ENCODE measurements at regions not wholly inside any gene's neighbourhood (a gene's known extent, or its start where the extent isn't known, plus 50 kb on each side); places are given as distances from the start of the nearest gene placed in this dataset.
"Not testable (repeated sequence)": the region's sequence is repeated elsewhere in the genome, so short reads cannot be mapped to it uniquely, and the experiment has no call there.

GRCh38 chr9:63823375-63824201 is 1461.4 kb downstream of the FOXD4L5 start:
- H3K27ac ChIP-seq; H3K27me3 ChIP-seq; DNase-seq; H3K4me1 ChIP-seq; H3K36me3 ChIP-seq; intact Hi-C loops (cut with DNase I; ENCODE audit: low total_unique reads); H3K9me3 ChIP-seq; H3K4me3 ChIP-seq: not testable (repeated sequence)
- 51 to 66% (median 57%) methylated on average over 8 of the region's 8 CpGs for WGBS, 5 donors

- 57 to 63% (median 60%) methylated on average over 5 to 6 of the region's 6 CpGs for WGBS, 5 donors
- intact Hi-C loops (cut with DNase I; ENCODE audit: low total_unique reads); H3K4me3 ChIP-seq: not testable (repeated sequence)
Observed at GRCh38 chr9:63822615-63823374, 1462.2 kb downstream of the FOXD4L5 start.

GRCh38 chr9:63821293-63821692 is 1463.7 kb downstream of the FOXD4L5 start:
- DNase-seq; H3K27ac ChIP-seq; intact Hi-C loops (cut with DNase I; ENCODE audit: low total_unique reads); H3K36me3 ChIP-seq; H3K4me1 ChIP-seq; H3K4me3 ChIP-seq: not testable (repeated sequence)
- Histone ChIP-seq H3K27me3 (peaks cover 4 to 19% (median 10%) of the 10 kb centered on the region in 3 donors), H3K9me3 (peaks cover 7 to 27% (median 23%) of the 10 kb centered on the region in 4 donors)
- 60 to 66% (median 64%) methylated on average over 10 of the region's 10 CpGs for WGBS, 5 donors

More at GRCh38 chr9:63822615-63823374, 1462.2 kb downstream of the FOXD4L5 start:
- H3K9me3 ChIP-seq = peaks cover 6 to 12% (median 8%) of the 10 kb centered on the region in 4 donors
- H3K27me3 ChIP-seq, H3K4me1 ChIP-seq, H3K36me3 ChIP-seq, DNase-seq, H3K27ac ChIP-seq: not testable (repeated sequence)

- H3K27ac ChIP-seq; intact Hi-C loops (cut with DNase I; ENCODE audit: low total_unique reads); H3K4me3 ChIP-seq; H3K4me1 ChIP-seq; H3K36me3 ChIP-seq; DNase-seq: not testable (repeated sequence)
- WGBS, 5 donors = 76 to 82% (median 78%) methylated on average over 13 of the region's 13 CpGs
- Histone ChIP-seq H3K27me3 (peaks cover 4 to 19% (median 10%) of the 10 kb centered on the region in 3 donors), H3K9me3 (peaks cover 7 to 31% (median 25%) of the 10 kb centered on the region in 4 donors)
Observed at GRCh38 chr9:63820882-63821281, 1464.1 kb downstream of the FOXD4L5 start.

- 81 to 92% (median 87%) methylated on average over 3 of the region's 3 CpGs for WGBS, 5 donors
- intact Hi-C loops (cut with DNase I; ENCODE audit: low total_unique reads); H3K4me3 ChIP-seq; H3K4me1 ChIP-seq; DNase-seq; H3K27ac ChIP-seq; H3K36me3 ChIP-seq: not testable (repeated sequence)
- H3K27me3 ChIP-seq = peaks cover 4 to 23% (median 10%) of the 10 kb centered on the region in 3 donors
- peaks cover 7 to 36% (median 28%) of the 10 kb centered on the region in 4 donors for H3K9me3 ChIP-seq
Observed at GRCh38 chr9:63820383-63820782, 1464.6 kb downstream of the FOXD4L5 start.

- H3K27ac ChIP-seq = peak overlapping the region in 1 of 5 donors; percentile 43
- no peaks in the 10 kb centered on the region for H3K36me3 ChIP-seq
- TF ChIP-seq POLR2A (IDR thresholded peaks at IDR 0.05) (no peak), EP300 (IDR thresholded peaks at IDR 0.05) (no peak), CTCF (IDR thresholded peaks at IDR 0.05) (no peak), POLR2AphosphoS5 (IDR thresholded peaks at IDR 0.05) (no peak)
- DNase-seq = peak; percentile 54 to 64
- peaks cover 4 to 46% (median 10%) of the 10 kb centered on the region in 3 donors for H3K27me3 ChIP-seq
- peaks cover 0 to 6% (median 2%) of the 10 kb centered on the region in 4 donors for H3K4me1 ChIP-seq
- intact Hi-C loops (cut with DNase I; ENCODE audit: low total_unique reads) = no loop called here
- H3K4me3 ChIP-seq = peak overlapping the region in 3 of 4 donors; percentile 16 to 32 (median 21)
- peaks cover 7 to 61% (median 48%) of the 10 kb centered on the region in 4 donors for H3K9me3 ChIP-seq
- WGBS, 5 donors = 25 to 40% (median 33%) methylated on average over 41 of the region's 41 CpGs
Observed at GRCh38 chr9:63817622-63818518, 1467.1 kb downstream of the FOXD4L5 start.

All from stomach (tissue), 8 donors.